GM23338 (cell line): ENCODE measurements at regions not wholly inside any gene's neighbourhood (a gene's known extent, or its start where the extent isn't known, plus 50 kb on each side); places are given as distances from the start of the nearest gene placed in this dataset.

ENCODE experiments used
- ATAC-seq: fragments of 200-7000 bp; cut with Tn5 transposase; 3 replicates; pipeline ENCODE4 v1.9.1; 2020
- DNase-seq: peaks from one replicate; pipeline ENCODE4 v3.0.0-alpha.2; 2015; ENCODE audit warnings: low spot score
- H2AFZ ChIP-seq: fragments of 200-600 bp; sonication (generic); 2 replicates; pipeline ENCODE4 v1.8.0; 2016; ENCODE audit warnings: antibody characterized with exemption, mild to moderate bottlenecking, moderate library complexity
- H3F3A ChIP-seq: fragments of 200-600 bp; sonication (generic); replicated peaks from 2 replicates; pipeline ENCODE4 v1.8.0; 2017; ENCODE audit warnings: antibody characterized with exemption, mixed run types, low read depth
- H3K27ac ChIP-seq: fragments of 200-600 bp; sonication (generic); 2 replicates; pipeline ENCODE4 v1.6.1; 2016; ENCODE audit warnings: low read depth
- H3K27me3 ChIP-seq: fragments of 200-600 bp; sonication (generic); 2 replicates; pipeline ENCODE4 v1.8.0; 2016; ENCODE audit warnings: mild to moderate bottlenecking, mixed run types, moderate library complexity; ENCODE audit not compliant: insufficient read depth
- H3K36me3 ChIP-seq: fragments of 200-600 bp; sonication (generic); 2 replicates; pipeline ENCODE4 v1.8.0; 2016; ENCODE audit warnings: mild to moderate bottlenecking; ENCODE audit not compliant: insufficient read depth
- H3K4me1 ChIP-seq: fragments of 200-600 bp; sonication (generic); 2 replicates; pipeline ENCODE4 v1.8.0; 2016; ENCODE audit warnings: mild to moderate bottlenecking, moderate library complexity; ENCODE audit not compliant: insufficient read depth
- H3K4me2 ChIP-seq: fragments of 200-600 bp; sonication (generic); 2 replicates; pipeline ENCODE4 v1.7.1; 2017; ENCODE audit warnings: mixed run types
- H3K4me3 ChIP-seq: fragments of 200-600 bp; sonication (generic); 2 replicates; pipeline ENCODE4 v1.6.1; 2016; ENCODE audit warnings: mixed run types
- H3K79me2 ChIP-seq: fragments of 200-600 bp; sonication (generic); replicated peaks from 2 replicates; pipeline ENCODE4 v1.8.0; 2017; ENCODE audit warnings: mild to moderate bottlenecking; ENCODE audit not compliant: insufficient read depth
- H3K9me2 ChIP-seq: fragments of 200-600 bp; sonication (generic); 2 replicates; pipeline ENCODE4 v1.8.0; 2017; ENCODE audit not compliant: insufficient read depth
- H4K20me1 ChIP-seq: fragments of 200-600 bp; sonication (generic); replicated peaks from 2 replicates; pipeline ENCODE4 v1.8.0; 2017; ENCODE audit warnings: mild to moderate bottlenecking; ENCODE audit not compliant: insufficient read depth
- H3K27ac Mint-ChIP-seq: 2 replicates; pipeline ENCODE4 v1.8.0; 2020; ENCODE audit warnings: inconsistent platforms, mild to moderate bottlenecking, moderate library complexity, mixed read lengths
- H3K27me3 Mint-ChIP-seq: 3 replicates; pipeline ENCODE4 v1.8.0; 2022; ENCODE audit warnings: low read depth, mild to moderate bottlenecking, moderate library complexity, mixed read lengths, inconsistent platforms; ENCODE audit not compliant: insufficient read depth, poor library complexity
- H3K36me3 Mint-ChIP-seq: 3 replicates; pipeline ENCODE4 v1.8.0; 2021; ENCODE audit warnings: low read depth, mild to moderate bottlenecking, inconsistent platforms, moderate library complexity, mixed read lengths
- H3K4me1 Mint-ChIP-seq: 3 replicates; pipeline ENCODE4 v1.8.0; 2020; ENCODE audit warnings: mild to moderate bottlenecking, inconsistent platforms, mixed read lengths
- H3K4me3 Mint-ChIP-seq: 3 replicates; pipeline ENCODE4 v1.8.0; 2021; ENCODE audit warnings: moderate library complexity, mild to moderate bottlenecking, inconsistent platforms, mixed read lengths
- H3K9me3 Mint-ChIP-seq: 3 replicates; pipeline ENCODE4 v1.8.0; 2020; ENCODE audit warnings: moderate library complexity, mild to moderate bottlenecking, inconsistent platforms, mixed read lengths
- CREB1 ChIP-seq: fragments of 250-450 bp; sonication (Bioruptor Pico); IDR thresholded peaks from 2 replicates; pipeline ENCODE4 v1.5.0; 2020; ENCODE audit warnings: low read depth, mild to moderate bottlenecking, moderate library complexity
- CTCF ChIP-seq, 2 experiments: fragments of 200-600 bp in 1 of 2; sonication (generic) in 1 of 2; conservative IDR thresholded peaks; 2 replicates each; pipeline versions ENCODE4 v1.5.1 to v1.6.1; 2016 to 2017; ENCODE audit warnings: antibody characterized with exemption in 2 of 2, low read depth in 2 of 2, mild to moderate bottlenecking in 2 of 2, moderate library complexity in 1 of 2
- ETS1 ChIP-seq: IDR thresholded peaks from 2 replicates; pipeline ENCODE4 v1.6.1; 2016; ENCODE audit warnings: antibody characterized with exemption
- EZH2 ChIP-seq: fragments of 200-600 bp; sonication (generic); IDR thresholded peaks from one replicate; pipeline ENCODE4 v1.8.0; 2017; ENCODE audit warnings: antibody characterized with exemption, mild to moderate bottlenecking, low read depth; ENCODE audit not compliant: unreplicated experiment
- EZH2phosphoT487 ChIP-seq: fragments of 200-600 bp; sonication (generic); IDR thresholded peaks from one replicate; pipeline ENCODE4 v1.8.1; 2018; ENCODE audit warnings: antibody characterized with exemption; ENCODE audit not compliant: unreplicated experiment
- JUNB ChIP-seq: IDR thresholded peaks from one replicate; pipeline ENCODE4 v1.6.1; 2016; ENCODE audit warnings: antibody characterized with exemption; ENCODE audit not compliant: unreplicated experiment
- NANOG ChIP-seq: IDR thresholded peaks from 2 replicates; pipeline ENCODE4 v1.6.1; 2016; ENCODE audit warnings: antibody characterized with exemption, borderline replicate concordance
- POLR2AphosphoS5 ChIP-seq: IDR thresholded peaks from 2 replicates; pipeline ENCODE4 v1.6.1; 2016; ENCODE audit warnings: antibody characterized with exemption, low read depth
- STAT1 ChIP-seq: IDR thresholded peaks from one replicate; pipeline ENCODE4 v1.6.1; 2016; ENCODE audit warnings: antibody characterized with exemption; ENCODE audit not compliant: unreplicated experiment
- ZNF114 ChIP-seq: fragments of 250-450 bp; sonication (Bioruptor Pico); IDR thresholded peaks from 2 replicates; pipeline ENCODE4 v1.5.0; 2020; ENCODE audit warnings: mild to moderate bottlenecking, moderate library complexity
- ZNF331 ChIP-seq: fragments of 250-450 bp; sonication (Bioruptor Pico); IDR thresholded peaks from 2 replicates; pipeline ENCODE4 v1.5.0; 2020; ENCODE audit warnings: low read depth, mild to moderate bottlenecking, moderate library complexity
- TF ChIP-seq, protein P1 (sequence below): IDR thresholded peaks from one replicate; pipeline ENCODE4 v1.6.1; 2018; ENCODE audit warnings: antibody characterized with exemption; ENCODE audit not compliant: unreplicated experiment
- TF ChIP-seq, protein P2 (sequence below): fragments of 250-450 bp; sonication (Bioruptor Pico); IDR thresholded peaks from 2 replicates; pipeline ENCODE4 v1.5.0; 2020; ENCODE audit warnings: mild to moderate bottlenecking, moderate library complexity

DNA sequence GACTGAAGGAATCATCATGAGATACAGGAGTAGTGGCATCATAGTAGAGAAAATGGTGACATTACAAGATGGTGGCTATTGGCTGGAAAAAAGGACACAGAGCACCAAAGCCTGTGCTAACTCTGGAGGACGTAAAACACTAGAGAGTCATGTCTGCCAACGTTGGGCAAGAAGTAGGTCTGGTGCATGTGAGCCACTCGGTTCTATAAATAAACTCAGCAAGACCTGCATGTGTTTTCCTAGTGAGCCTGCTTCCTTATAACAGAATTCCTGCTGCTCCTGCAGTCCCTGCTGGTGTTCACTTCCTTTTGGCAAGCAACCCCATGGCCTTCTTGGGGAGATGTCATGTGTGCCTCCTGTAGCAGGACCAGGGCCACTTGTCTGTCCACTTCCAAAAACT lies 325.2 kb downstream of the OSR1 start (continued):
- TF ChIP-seq ZNF114 (CRISPR knock-in tag) (no peak), EZH2phosphoT487 (no peak), JUNB (no peak), ZNF331 (CRISPR knock-in tag) (no peak), POLR2AphosphoS5 (no peak), CTCF (conservative IDR thresholded peaks at IDR 0.05; ENCODE audit: low read depth in 2 of 2) (no peak), CREB1 (no peak), ETS1 (no peak), STAT1 (no peak), NANOG (no peak)
- TF ChIP-seq, protein P1, sequence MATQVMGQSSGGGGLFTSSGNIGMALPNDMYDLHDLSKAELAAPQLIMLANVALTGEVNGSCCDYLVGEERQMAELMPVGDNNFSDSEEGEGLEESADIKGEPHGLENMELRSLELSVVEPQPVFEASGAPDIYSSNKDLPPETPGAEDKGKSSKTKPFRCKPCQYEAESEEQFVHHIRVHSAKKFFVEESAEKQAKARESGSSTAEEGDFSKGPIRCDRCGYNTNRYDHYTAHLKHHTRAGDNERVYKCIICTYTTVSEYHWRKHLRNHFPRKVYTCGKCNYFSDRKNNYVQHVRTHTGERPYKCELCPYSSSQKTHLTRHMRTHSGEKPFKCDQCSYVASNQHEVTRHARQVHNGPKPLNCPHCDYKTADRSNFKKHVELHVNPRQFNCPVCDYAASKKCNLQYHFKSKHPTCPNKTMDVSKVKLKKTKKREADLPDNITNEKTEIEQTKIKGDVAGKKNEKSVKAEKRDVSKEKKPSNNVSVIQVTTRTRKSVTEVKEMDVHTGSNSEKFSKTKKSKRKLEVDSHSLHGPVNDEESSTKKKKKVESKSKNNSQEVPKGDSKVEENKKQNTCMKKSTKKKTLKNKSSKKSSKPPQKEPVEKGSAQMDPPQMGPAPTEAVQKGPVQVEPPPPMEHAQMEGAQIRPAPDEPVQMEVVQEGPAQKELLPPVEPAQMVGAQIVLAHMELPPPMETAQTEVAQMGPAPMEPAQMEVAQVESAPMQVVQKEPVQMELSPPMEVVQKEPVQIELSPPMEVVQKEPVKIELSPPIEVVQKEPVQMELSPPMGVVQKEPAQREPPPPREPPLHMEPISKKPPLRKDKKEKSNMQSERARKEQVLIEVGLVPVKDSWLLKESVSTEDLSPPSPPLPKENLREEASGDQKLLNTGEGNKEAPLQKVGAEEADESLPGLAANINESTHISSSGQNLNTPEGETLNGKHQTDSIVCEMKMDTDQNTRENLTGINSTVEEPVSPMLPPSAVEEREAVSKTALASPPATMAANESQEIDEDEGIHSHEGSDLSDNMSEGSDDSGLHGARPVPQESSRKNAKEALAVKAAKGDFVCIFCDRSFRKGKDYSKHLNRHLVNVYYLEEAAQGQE, result no peak

DNA sequence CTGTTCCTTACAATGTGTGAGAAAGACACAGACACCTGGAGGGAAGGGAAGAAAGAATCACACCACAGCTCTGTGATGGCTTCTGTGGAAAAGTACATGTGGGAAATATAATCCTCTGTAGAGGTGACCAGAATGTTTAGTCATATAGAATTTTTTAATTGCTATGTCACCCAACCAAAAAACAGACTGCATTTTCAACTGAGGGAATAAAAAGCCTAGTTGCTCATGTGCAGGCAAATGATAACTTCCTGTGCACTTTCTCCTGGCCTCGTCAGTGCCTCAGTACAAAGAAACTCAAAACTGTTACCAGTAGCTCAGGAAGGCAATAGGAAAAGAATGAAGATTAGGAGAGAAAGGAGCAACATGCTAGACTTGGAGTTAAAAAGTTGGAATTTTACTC lies 326.8 kb downstream of the OSR1 start:
- no peak overlapping the region for H3K27ac ChIP-seq

More for the DNA sequence above, 326.8 kb downstream of the OSR1 start:
- Histone ChIP-seq H3K4me2 (no peak overlapping the region), H4K20me1 (no peaks in the 10 kb centered on the region), H3F3A (no peaks in the 10 kb centered on the region), H3K9me2 (peaks cover 19% of the 10 kb centered on the region), H2AFZ (no peak overlapping the region), H3K27me3 (no peaks in the 10 kb centered on the region), H3K4me3 (no peak overlapping the region), H3K4me1 (no peaks in the 10 kb centered on the region), H3K36me3 (no peaks in the 10 kb centered on the region), H3K79me2 (no peaks in the 10 kb centered on the region)
- Mint-ChIP-seq H3K4me3 (no peak overlapping the region), H3K27me3 (no peaks in the 10 kb centered on the region), H3K27ac (no peak overlapping the region), H3K9me3 (no peaks in the 10 kb centered on the region), H3K4me1 (peaks cover 7% of the 10 kb centered on the region; the same call in 2 of the 3 replicates), H3K36me3 (no peaks in the 10 kb centered on the region)
- no peak for TF ChIP-seq ZNF114 (CRISPR knock-in tag)
- no peak for TF ChIP-seq STAT1
- no peak for TF ChIP-seq NANOG
- TF ChIP-seq POLR2AphosphoS5, result no peak
- no peak for TF ChIP-seq CREB1
- no peak for TF ChIP-seq EZH2
- TF ChIP-seq, protein P2, sequence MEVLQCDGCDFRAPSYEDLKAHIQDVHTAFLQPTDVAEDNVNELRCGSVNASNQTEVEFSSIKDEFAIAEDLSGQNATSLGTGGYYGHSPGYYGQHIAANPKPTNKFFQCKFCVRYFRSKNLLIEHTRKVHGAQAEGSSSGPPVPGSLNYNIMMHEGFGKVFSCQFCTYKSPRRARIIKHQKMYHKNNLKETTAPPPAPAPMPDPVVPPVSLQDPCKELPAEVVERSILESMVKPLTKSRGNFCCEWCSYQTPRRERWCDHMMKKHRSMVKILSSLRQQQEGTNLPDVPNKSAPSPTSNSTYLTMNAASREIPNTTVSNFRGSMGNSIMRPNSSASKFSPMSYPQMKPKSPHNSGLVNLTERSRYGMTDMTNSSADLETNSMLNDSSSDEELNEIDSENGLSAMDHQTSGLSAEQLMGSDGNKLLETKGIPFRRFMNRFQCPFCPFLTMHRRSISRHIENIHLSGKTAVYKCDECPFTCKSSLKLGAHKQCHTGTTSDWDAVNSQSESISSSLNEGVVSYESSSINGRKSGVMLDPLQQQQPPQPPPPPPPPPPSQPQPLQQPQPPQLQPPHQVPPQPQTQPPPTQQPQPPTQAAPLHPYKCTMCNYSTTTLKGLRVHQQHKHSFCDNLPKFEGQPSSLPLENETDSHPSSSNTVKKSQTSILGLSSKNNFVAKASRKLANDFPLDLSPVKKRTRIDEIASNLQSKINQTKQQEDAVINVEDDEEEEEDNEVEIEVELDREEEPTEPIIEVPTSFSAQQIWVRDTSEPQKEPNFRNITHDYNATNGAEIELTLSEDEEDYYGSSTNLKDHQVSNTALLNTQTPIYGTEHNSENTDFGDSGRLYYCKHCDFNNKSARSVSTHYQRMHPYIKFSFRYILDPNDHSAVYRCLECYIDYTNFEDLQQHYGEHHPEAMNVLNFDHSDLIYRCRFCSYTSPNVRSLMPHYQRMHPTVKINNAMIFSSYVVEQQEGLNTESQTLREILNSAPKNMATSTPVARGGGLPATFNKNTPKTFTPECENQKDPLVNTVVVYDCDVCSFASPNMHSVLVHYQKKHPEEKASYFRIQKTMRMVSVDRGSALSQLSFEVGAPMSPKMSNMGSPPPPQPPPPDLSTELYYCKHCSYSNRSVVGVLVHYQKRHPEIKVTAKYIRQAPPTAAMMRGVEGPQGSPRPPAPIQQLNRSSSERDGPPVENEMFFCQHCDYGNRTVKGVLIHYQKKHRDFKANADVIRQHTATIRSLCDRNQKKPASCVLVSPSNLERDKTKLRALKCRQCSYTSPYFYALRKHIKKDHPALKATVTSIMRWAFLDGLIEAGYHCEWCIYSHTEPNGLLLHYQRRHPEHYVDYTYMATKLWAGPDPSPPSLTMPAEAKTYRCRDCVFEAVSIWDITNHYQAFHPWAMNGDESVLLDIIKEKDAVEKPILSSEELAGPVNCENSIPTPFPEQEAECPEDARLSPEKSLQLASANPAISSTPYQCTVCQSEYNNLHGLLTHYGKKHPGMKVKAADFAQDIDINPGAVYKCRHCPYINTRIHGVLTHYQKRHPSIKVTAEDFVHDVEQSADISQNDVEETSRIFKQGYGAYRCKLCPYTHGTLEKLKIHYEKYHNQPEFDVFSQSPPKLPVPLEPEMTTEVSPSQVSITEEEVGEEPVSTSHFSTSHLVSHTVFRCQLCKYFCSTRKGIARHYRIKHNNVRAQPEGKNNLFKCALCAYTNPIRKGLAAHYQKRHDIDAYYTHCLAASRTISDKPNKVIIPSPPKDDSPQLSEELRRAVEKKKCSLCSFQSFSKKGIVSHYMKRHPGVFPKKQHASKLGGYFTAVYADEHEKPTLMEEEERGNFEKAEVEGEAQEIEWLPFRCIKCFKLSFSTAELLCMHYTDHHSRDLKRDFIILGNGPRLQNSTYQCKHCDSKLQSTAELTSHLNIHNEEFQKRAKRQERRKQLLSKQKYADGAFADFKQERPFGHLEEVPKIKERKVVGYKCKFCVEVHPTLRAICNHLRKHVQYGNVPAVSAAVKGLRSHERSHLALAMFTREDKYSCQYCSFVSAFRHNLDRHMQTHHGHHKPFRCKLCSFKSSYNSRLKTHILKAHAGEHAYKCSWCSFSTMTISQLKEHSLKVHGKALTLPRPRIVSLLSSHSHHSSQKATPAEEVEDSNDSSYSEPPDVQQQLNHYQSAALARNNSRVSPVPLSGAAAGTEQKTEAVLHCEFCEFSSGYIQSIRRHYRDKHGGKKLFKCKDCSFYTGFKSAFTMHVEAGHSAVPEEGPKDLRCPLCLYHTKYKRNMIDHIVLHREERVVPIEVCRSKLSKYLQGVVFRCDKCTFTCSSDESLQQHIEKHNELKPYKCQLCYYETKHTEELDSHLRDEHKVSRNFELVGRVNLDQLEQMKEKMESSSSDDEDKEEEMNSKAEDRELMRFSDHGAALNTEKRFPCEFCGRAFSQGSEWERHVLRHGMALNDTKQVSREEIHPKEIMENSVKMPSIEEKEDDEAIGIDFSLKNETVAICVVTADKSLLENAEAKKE, result no peak
- TF ChIP-seq ZNF331 (CRISPR knock-in tag), result no peak
- ATAC-seq (no peak), DNase-seq (no peak)
